ENCODE measurements at regions not wholly inside any gene's neighbourhood (a gene's known extent, or its start where the extent isn't known, plus 50 kb on each side); places are given as distances from the start of the nearest gene placed in this dataset.

- ATAC-seq (ENCODE audit: low FRiP score) (no peak), DNase-seq (no peak)
- Histone ChIP-seq H3K27me3 (ENCODE audit: control insufficient read depth in 1 of 2, insufficient read depth in 2 of 2, low read length in 1 of 2) (no peaks in the 10 kb centered on the region), H3K4me3 (ENCODE audit: low read length in 2 of 2) (no peak overlapping the region), H3K9me3 (ENCODE audit: control insufficient read depth, low read length) (no peaks in the 10 kb centered on the region), H3K4me1 (ENCODE audit: control insufficient read depth in 1 of 2, insufficient read depth in 2 of 2, low read length in 2 of 2) (no peaks in the 10 kb centered on the region), H3K36me3 (ENCODE audit: control insufficient read depth in 1 of 2, insufficient read depth in 2 of 2, low read length in 1 of 2) (no peaks in the 10 kb centered on the region), H3K27ac (ENCODE audit: low read depth in 1 of 2, low read length in 2 of 2) (no peak overlapping the region)
- 67 to 71% methylated on average over 2 of the region's 2 CpGs for WGBS, 2 donors
- intact Hi-C loops (cut with DNase I): no loop called here
Measured at GRCh38 chr5:111984044-111984443, 227.1 kb upstream of the NREP start.

- Histone ChIP-seq H3K27me3 (ENCODE audit: control insufficient read depth in 1 of 2, insufficient read depth in 2 of 2, low read length in 1 of 2) (no peaks in the 10 kb centered on the region), H3K9me3 (ENCODE audit: control insufficient read depth, low read length) (no peaks in the 10 kb centered on the region), H3K4me1 (ENCODE audit: control insufficient read depth in 1 of 2, insufficient read depth in 2 of 2, low read length in 2 of 2) (no peaks in the 10 kb centered on the region), H3K4me3 (ENCODE audit: low read length in 2 of 2) (no peak overlapping the region), H3K36me3 (ENCODE audit: control insufficient read depth in 1 of 2, insufficient read depth in 2 of 2, low read length in 1 of 2) (no peaks in the 10 kb centered on the region), H3K27ac (ENCODE audit: low read depth in 1 of 2, low read length in 2 of 2) (no peak overlapping the region)
- intact Hi-C loops (cut with DNase I): no loop called here
- WGBS, 2 donors: 71% methylated on average over 1 of the region's 1 CpG
- DNase-seq (no peak), ATAC-seq (ENCODE audit: low FRiP score) (no peak)
Measured at GRCh38 chr5:111983459-111983858, 226.5 kb upstream of the NREP start.

- 88 to 91% methylated on average over 2 of the region's 2 CpGs for WGBS, 2 donors
- no peak overlapping the region for H3K4me3 ChIP-seq (ENCODE audit: low read length in 2 of 2)
- ATAC-seq (ENCODE audit: low FRiP score): no peak
- no peak overlapping the region for H3K27ac ChIP-seq (ENCODE audit: low read depth in 1 of 2, low read length in 2 of 2)
- H3K27me3 ChIP-seq (ENCODE audit: control insufficient read depth in 1 of 2, insufficient read depth in 2 of 2, low read length in 1 of 2): no peaks in the 10 kb centered on the region
- no peaks in the 10 kb centered on the region for H3K9me3 ChIP-seq (ENCODE audit: control insufficient read depth, low read length)
- DNase-seq: no peak
- peaks cover 0 to 2% of the 10 kb centered on the region in 2 donors for H3K4me1 ChIP-seq (ENCODE audit: control insufficient read depth in 1 of 2, insufficient read depth in 2 of 2, low read length in 2 of 2)
- no peaks in the 10 kb centered on the region for H3K36me3 ChIP-seq (ENCODE audit: control insufficient read depth in 1 of 2, insufficient read depth in 2 of 2, low read length in 1 of 2)
- intact Hi-C loops (cut with DNase I): no loop called here
Measured at GRCh38 chr5:111977436-111977829, 220.4 kb upstream of the NREP start.

- no peak overlapping the region for H3K4me3 ChIP-seq (ENCODE audit: low read length in 2 of 2)
- H3K36me3 ChIP-seq (ENCODE audit: control insufficient read depth in 1 of 2, insufficient read depth in 2 of 2, low read length in 1 of 2): no peaks in the 10 kb centered on the region
- peaks cover 0 to 2% of the 10 kb centered on the region in 2 donors for H3K4me1 ChIP-seq (ENCODE audit: control insufficient read depth in 1 of 2, insufficient read depth in 2 of 2, low read length in 2 of 2)
- H3K9me3 ChIP-seq (ENCODE audit: control insufficient read depth, low read length): no peaks in the 10 kb centered on the region
- intact Hi-C loops (cut with DNase I): no loop called here
- DNase-seq: no peak
- WGBS, 2 donors: 51 to 52% methylated on average over 2 of the region's 2 CpGs
- no peak overlapping the region for H3K27ac ChIP-seq (ENCODE audit: low read depth in 1 of 2, low read length in 2 of 2)
- no peaks in the 10 kb centered on the region for H3K27me3 ChIP-seq (ENCODE audit: control insufficient read depth in 1 of 2, insufficient read depth in 2 of 2, low read length in 1 of 2)
- ATAC-seq (ENCODE audit: low FRiP score): no peak
Measured at GRCh38 chr5:111976705-111977435, 219.9 kb upstream of the NREP start.

GRCh38 chr5:111975133-111975532 is 218.1 kb upstream of the NREP start:
- Histone ChIP-seq H3K27ac (ENCODE audit: low read depth in 1 of 2, low read length in 2 of 2) (no peak overlapping the region), H3K4me1 (ENCODE audit: control insufficient read depth in 1 of 2, insufficient read depth in 2 of 2, low read length in 2 of 2) (peaks cover 0 to 2% of the 10 kb centered on the region in 2 donors), H3K9me3 (ENCODE audit: control insufficient read depth, low read length) (no peaks in the 10 kb centered on the region), H3K27me3 (ENCODE audit: control insufficient read depth in 1 of 2, insufficient read depth in 2 of 2, low read length in 1 of 2) (no peaks in the 10 kb centered on the region), H3K4me3 (ENCODE audit: low read length in 2 of 2) (no peak overlapping the region), H3K36me3 (ENCODE audit: control insufficient read depth in 1 of 2, insufficient read depth in 2 of 2, low read length in 1 of 2) (no peaks in the 10 kb centered on the region)
- DNase-seq: no peak
- ATAC-seq (ENCODE audit: low FRiP score): no peak
- intact Hi-C loops (cut with DNase I): no loop called here
- 41 to 43% methylated on average over 5 of the region's 5 CpGs for WGBS, 2 donors

- Histone ChIP-seq H3K9me3 (ENCODE audit: control insufficient read depth, low read length) (no peaks in the 10 kb centered on the region), H3K36me3 (ENCODE audit: control insufficient read depth in 1 of 2, insufficient read depth in 2 of 2, low read length in 1 of 2) (no peaks in the 10 kb centered on the region), H3K27ac (ENCODE audit: low read depth in 1 of 2, low read length in 2 of 2) (no peak overlapping the region), H3K27me3 (ENCODE audit: control insufficient read depth in 1 of 2, insufficient read depth in 2 of 2, low read length in 1 of 2) (no peaks in the 10 kb centered on the region), H3K4me1 (ENCODE audit: control insufficient read depth in 1 of 2, insufficient read depth in 2 of 2, low read length in 2 of 2) (peaks cover 0 to 2% of the 10 kb centered on the region in 2 donors), H3K4me3 (ENCODE audit: low read length in 2 of 2) (no peak overlapping the region)
- intact Hi-C loops (cut with DNase I): no loop called here
- ATAC-seq (ENCODE audit: low FRiP score) (no peak), DNase-seq (no peak)
- 7 to 9% methylated on average over 2 of the region's 2 CpGs for WGBS, 2 donors
Measured at GRCh38 chr5:111973961-111974360, 217.0 kb upstream of the NREP start.

- intact Hi-C loops (cut with DNase I): no loop called here
- ATAC-seq (ENCODE audit: low FRiP score): no peak
- DNase-seq: no peak
- H3K4me1 ChIP-seq (ENCODE audit: control insufficient read depth in 1 of 2, insufficient read depth in 2 of 2, low read length in 2 of 2): peaks cover 0 to 2% of the 10 kb centered on the region in 2 donors
- H3K36me3 ChIP-seq (ENCODE audit: control insufficient read depth in 1 of 2, insufficient read depth in 2 of 2, low read length in 1 of 2): no peaks in the 10 kb centered on the region
- no peak overlapping the region for H3K27ac ChIP-seq (ENCODE audit: low read depth in 1 of 2, low read length in 2 of 2)
- no peaks in the 10 kb centered on the region for H3K27me3 ChIP-seq (ENCODE audit: control insufficient read depth in 1 of 2, insufficient read depth in 2 of 2, low read length in 1 of 2)
- H3K4me3 ChIP-seq (ENCODE audit: low read length in 2 of 2): no peak overlapping the region
- no peaks in the 10 kb centered on the region for H3K9me3 ChIP-seq (ENCODE audit: control insufficient read depth, low read length)
- 87 to 94% methylated on average over 2 of the region's 2 CpGs for WGBS, 2 donors
Measured at GRCh38 chr5:111972548-111972947, 215.6 kb upstream of the NREP start.

GRCh38 chr5:111972080-111972479 is 215.1 kb upstream of the NREP start:
- H3K9me3 ChIP-seq (ENCODE audit: control insufficient read depth, low read length): no peaks in the 10 kb centered on the region
- 96 to 98% methylated on average over 2 of the region's 2 CpGs for WGBS, 2 donors
- no peak for DNase-seq
- no peak overlapping the region for H3K4me3 ChIP-seq (ENCODE audit: low read length in 2 of 2)
- no peaks in the 10 kb centered on the region for H3K36me3 ChIP-seq (ENCODE audit: control insufficient read depth in 1 of 2, insufficient read depth in 2 of 2, low read length in 1 of 2)
- peaks cover 0 to 2% of the 10 kb centered on the region in 2 donors for H3K4me1 ChIP-seq (ENCODE audit: control insufficient read depth in 1 of 2, insufficient read depth in 2 of 2, low read length in 2 of 2)
- no peaks in the 10 kb centered on the region for H3K27me3 ChIP-seq (ENCODE audit: control insufficient read depth in 1 of 2, insufficient read depth in 2 of 2, low read length in 1 of 2)
- H3K27ac ChIP-seq (ENCODE audit: low read depth in 1 of 2, low read length in 2 of 2): no peak overlapping the region
- no peak for ATAC-seq (ENCODE audit: low FRiP score)
- intact Hi-C loops (cut with DNase I): no loop called here

- 0 to 6% methylated on average over 1 of the region's 1 CpG for WGBS, 2 donors
- Histone ChIP-seq H3K4me1 (ENCODE audit: control insufficient read depth in 1 of 2, insufficient read depth in 2 of 2, low read length in 2 of 2) (no peaks in the 10 kb centered on the region), H3K36me3 (ENCODE audit: control insufficient read depth in 1 of 2, insufficient read depth in 2 of 2, low read length in 1 of 2) (no peaks in the 10 kb centered on the region), H3K27ac (ENCODE audit: low read depth in 1 of 2, low read length in 2 of 2) (no peak overlapping the region), H3K4me3 (ENCODE audit: low read length in 2 of 2) (no peak overlapping the region), H3K9me3 (ENCODE audit: control insufficient read depth, low read length) (no peaks in the 10 kb centered on the region), H3K27me3 (ENCODE audit: control insufficient read depth in 1 of 2, insufficient read depth in 2 of 2, low read length in 1 of 2) (no peaks in the 10 kb centered on the region)
- no peak for DNase-seq
- no peak for ATAC-seq (ENCODE audit: low FRiP score)
- intact Hi-C loops (cut with DNase I): no loop called here
Measured at GRCh38 chr5:111968459-111968858, 211.5 kb upstream of the NREP start.
